ENCODE measurements at regions not wholly inside any gene's neighbourhood (a gene's known extent, or its start where the extent isn't known, plus 50 kb on each side); places are given as distances from the start of the nearest gene placed in this dataset.
"Not testable (repeated sequence)": the region's sequence is repeated elsewhere in the genome, so short reads cannot be mapped to it uniquely, and the experiment has no call there.

DNA sequence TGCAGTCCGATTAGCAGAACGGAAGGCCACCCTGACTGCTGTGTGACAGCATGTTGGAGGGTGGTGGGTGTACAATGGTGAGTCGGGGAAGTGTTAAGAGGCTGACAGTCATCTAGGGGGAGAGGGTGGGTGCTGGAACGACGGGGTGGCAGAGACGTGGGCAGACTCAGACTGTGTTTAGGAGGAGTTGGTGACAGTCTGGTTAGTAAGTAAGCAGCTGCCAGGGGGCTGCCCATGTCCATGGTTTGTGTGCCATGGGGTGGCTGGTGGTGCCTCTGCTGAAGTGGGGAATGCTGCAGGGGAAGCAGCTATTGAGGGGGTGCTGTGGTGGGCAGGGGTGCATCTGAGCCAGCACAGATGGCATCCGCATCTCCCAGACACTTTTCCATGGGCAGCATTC lies 51.3 kb upstream of the BOD1 start:
- DNase-seq = no peak

- no peak for DNase-seq
Observed at GRCh38 chr5:173668245-173668800, 51.9 kb upstream of the BOD1 start.

DNA sequence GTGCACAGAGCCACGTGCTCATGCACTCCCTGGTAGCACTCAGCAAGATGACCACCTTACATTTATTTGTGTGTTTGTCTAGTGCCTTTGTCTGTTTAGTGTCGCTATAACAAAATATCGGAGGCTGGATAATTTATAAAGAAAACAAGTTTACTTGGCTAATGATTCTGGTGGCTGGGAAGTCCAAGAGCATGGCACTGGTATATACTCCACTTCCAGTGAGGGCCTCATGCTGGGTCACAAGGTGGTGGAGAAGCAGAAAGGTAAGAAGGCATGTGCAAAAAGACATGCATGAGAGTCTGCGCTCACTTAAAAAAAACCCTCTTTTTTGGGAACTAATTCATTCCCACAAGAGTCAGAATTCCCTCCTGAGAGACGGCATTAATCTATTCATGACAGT lies 52.5 kb upstream of the BOD1 start:
- DNase-seq = no peak

DNA sequence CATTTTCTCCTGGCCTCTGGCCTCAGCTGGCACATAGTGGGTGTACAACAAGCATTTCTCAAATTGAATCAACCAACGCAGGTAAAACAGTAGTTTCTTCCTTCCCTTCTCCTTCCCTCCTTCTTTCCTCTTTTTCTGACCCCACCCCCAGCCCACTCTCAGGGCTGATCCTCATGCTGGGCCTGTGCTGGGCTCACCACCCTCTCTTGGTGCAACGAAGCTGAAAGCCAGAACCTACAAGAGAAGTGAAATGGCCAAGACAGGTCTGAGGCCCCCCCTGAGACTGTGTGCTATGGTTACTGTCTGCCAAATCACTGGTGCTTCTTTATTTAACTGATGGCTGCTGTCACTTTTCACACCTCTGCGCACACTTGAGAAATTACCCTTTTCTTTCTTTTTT lies 53.0 kb upstream of the BOD1 start:
- DNase-seq = no peak

GRCh38 chr5:173670130-173670651 lies 53.7 kb upstream of the BOD1 start:
- DNase-seq = no peak

DNA sequence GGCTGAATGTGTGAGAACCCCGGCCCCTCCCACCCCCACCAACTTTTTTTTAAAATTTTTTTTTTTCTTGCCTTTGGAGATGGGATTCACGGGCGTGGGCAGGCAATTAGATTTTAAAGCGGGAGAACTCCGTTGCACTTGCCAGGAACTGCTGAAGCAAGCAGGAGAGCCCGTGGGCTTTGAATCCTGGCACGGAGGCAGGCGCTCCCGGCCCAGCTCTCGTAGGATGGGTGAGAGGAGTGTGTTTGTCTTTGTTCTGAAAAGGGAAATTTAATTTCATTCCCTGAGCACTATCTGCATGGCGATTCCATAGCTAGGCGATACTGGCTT lies 54.3 kb upstream of the BOD1 start:
- DNase-seq = no peak

DNA sequence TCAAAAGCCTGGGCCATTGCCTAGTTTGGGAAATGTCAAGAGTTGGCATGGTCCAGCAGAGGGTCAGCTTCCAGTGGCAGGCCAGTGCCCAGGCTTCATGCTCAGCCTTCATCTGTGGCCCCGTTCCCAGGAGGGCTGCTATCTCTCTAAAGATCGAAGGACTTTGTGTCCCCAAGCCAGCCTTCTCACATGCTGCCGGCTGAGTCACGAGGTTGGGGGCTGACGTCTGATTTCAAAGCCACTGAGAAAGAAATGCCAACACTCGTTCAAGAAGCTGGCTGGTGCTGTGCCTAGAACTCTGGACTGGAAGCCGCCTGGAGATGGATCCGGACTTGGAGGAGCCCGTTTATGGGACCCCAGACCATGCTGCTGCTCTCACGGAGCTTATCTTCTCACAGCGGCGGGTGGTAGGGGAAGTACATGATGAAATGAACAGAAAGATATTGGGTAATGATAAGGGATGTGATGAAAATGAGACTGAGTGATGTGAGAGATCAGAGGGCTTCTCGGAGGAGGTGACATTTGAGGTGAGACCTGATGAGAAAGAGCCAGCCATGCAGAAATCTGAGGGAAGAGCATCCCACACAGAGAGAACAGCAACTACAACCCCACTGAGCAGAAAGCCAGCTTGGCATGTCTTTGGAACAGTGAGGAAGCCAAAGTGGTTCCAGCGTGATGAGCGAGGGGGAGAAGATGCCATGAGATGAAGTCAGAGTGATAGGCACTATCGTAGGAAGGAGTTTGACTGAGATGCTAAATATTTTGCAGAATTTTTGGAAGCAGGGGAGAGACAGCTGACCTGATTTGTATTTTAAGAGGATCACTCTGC lies 54.9 kb upstream of the BOD1 start:
- no peak for DNase-seq

DNA sequence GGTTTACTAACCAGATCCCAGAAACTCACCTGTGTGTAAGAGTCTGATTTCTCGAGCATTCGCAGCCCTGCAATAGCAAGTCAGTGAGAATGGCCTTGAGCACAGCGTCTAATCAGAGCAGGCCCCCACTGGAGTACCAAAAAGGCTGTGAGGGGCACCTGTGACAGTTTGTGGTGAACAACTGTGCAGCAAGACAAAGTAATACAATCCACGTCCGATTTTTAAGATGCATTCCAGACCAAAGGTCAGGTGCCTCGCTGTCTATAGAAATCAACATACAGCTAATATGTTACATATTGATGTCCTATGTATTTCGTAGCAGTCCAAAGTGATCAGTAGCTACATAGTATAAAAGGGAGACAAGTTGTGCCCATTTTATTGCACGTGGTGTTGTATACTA lies 55.7 kb upstream of the BOD1 start:
- no peak for DNase-seq

GRCh38 chr5:173672891-173673290 lies 56.4 kb upstream of the BOD1 start:
- DNase-seq = no peak

GRCh38 chr5:173673295-173674101 lies 57.0 kb upstream of the BOD1 start:
- DNase-seq = no peak

GRCh38 chr5:173675287-173675996 lies 59.0 kb upstream of the BOD1 start:
- no peak for DNase-seq

GRCh38 chr5:173676375-173676774 lies 59.9 kb upstream of the BOD1 start:
- no peak for DNase-seq

DNA sequence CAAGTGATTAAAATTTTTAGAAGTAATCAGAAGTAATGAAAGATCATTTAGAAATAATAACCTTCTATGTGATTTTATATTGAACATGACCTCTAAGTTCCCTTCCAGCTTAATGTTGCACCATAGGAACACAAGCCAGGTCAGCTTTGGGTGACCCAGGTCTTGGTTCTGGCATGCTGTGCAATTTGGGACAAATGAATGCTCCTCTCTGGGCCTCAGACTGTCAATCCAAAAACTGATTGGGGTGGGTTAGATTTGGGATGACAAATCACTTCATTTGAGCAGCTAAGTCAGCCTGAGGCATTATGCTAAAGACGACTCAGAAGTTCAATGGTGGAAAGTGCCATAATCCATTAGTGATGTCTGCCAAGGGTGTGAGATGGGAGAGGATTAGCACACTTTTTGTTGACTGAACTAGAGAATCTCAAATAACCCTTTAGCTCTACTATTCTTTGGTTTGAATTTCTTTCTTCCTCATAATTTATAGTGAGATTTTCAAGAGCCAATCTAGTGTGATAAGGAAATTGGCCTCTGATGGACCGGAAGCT lies 60.7 kb upstream of the BOD1 start:
- no peak for DNase-seq

- DNase-seq = no peak
Observed at GRCh38 chr5:173679909-173680630, 63.6 kb upstream of the BOD1 start.

GRCh38 chr5:173680660-173681242 lies 64.3 kb upstream of the BOD1 start:
- DNase-seq = no peak

DNA sequence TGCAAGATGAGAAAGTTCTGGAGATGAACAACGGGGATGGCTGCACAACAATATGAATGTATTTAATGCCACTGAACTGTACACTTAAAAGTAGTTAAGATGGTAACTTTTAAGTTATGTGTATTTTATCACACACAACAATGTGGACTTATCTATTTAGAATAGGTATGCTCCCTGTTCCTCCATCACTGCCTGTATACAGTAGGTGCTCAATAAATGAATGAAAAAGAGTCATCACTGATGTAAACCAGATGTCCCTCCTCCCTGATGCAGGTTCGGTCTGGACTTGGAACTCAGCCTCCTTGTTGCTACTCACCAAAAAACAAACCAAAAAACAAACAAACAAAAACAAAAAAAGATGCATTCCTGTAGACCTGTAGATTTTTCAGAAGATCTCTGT lies 65.9 kb upstream of the BOD1 start:
- DNase-seq = no peak

DNA sequence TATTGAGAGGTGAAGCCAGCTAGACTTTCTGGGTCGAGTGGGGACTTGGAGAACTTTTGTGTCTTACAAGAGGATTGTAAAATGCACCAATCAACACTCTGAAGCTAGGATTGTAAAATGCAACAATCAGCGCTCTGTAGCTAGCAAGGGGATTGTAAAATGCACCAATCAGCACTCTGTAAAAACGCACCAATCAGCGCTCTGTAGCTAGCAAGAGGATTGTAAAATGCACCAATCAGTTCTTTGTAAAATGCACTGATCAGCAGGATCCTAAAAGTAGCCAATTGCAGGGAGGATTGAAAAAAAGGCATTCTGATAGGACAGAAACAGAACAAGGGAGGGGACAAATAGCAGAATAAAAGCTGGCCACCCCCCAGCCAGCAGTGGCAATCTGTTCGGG lies 68.1 kb upstream of the BOD1 start:
- not testable (repeated sequence) for DNase-seq

- no peak for DNase-seq
Observed at GRCh38 chr5:173686950-173687349, 70.5 kb upstream of the BOD1 start.

GRCh38 chr5:173688703-173689102 lies 72.3 kb upstream of the BOD1 start:
- no peak for DNase-seq

DNA sequence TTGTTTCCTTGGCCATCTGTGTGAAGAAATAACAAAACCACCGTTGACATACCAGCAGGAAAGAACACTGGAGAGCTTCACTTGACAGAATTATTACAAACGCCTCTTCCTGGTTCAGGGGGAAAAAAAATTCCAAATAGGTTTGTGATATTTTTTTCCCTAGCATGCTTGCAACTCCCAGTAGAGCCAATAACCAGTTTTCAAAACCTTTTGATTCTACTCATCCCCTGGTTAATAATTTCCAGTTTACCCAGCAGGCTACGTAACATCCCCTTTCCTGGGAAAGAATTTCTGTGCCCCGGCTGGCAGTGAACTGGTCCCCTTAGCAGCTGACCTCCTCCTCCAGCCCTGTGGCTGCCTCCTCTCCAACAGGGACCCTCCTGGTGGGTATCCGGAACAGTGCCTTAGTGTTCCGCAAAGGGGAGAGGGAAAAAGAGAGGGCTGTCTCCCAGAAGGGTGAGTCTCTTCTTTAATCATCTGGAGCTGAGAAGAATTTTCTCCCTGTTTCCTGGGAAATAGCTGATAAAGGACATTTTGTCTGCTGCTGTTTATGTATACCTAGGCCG lies 72.8 kb upstream of the BOD1 start:
- no peak for DNase-seq

DNA sequence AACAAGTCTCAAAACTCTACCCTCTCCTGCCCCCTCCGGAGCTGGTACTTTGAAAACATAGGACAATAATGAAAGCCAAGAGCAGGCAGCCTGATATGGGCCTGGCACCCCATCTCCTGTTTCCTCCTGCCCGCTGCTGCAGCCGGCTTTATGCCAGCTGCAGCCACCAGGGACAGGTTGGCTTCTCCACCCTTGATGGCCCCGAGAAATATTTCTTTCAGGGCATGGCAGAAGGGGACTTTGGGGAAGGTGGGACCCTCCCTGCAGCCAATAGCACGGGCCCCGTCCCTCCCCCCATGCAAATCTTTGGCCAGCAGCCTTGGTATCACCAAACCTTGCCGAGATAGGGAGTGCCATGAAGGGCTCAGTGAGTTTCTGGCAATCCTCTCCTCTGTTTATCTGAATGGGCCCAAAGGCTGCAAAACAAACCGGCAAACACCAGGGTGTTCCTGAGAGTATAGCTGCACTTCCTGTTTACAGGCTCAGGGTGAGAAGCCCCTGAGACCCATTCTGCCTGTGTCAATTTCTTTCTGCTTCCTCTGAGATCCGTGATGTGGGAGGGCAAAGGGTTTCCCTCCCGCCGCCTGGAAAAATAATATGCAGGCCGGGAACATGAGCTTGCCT lies 73.4 kb upstream of the BOD1 start:
- DNase-seq = no peak
